ENCODE measurements at regions not wholly inside any gene's neighbourhood (a gene's known extent, or its start where the extent isn't known, plus 50 kb on each side); places are given as distances from the start of the nearest gene placed in this dataset.
A peak's percentile ranks its signal among the peaks of the same experiment; 100 is the strongest.

- intact Hi-C loops (cut with micrococcal nuclease), result no loop called here
- H3K36me3 Mint-ChIP-seq (ENCODE audit: low read depth), result no peaks in the 10 kb centered on the region
- H3K27ac Mint-ChIP-seq, result no peak overlapping the region
- no peak for DNase-seq (ENCODE audit: low spot score)
- H3K4me1 Mint-ChIP-seq (ENCODE audit: low read depth), result no peaks in the 10 kb centered on the region
- no peak overlapping the region for H3K4me3 Mint-ChIP-seq
- no peaks in the 10 kb centered on the region for H3K27me3 Mint-ChIP-seq (ENCODE audit: insufficient read depth)
- no peaks in the 10 kb centered on the region for H3K9me3 Mint-ChIP-seq
Observed at GRCh38 chr12:65643595-65644386, 180.5 kb upstream of the HMGA2 start.

GRCh38 chr12:65646127-65646643 is 178.1 kb upstream of the HMGA2 start:
- H3K36me3 Mint-ChIP-seq (ENCODE audit: low read depth), result no peaks in the 10 kb centered on the region
- intact Hi-C loops (cut with micrococcal nuclease), result no loop called here
- peaks cover 3% of the 10 kb centered on the region for H3K9me3 Mint-ChIP-seq
- H3K4me1 Mint-ChIP-seq (ENCODE audit: low read depth), result no peaks in the 10 kb centered on the region
- DNase-seq (ENCODE audit: low spot score), result no peak
- H3K27me3 Mint-ChIP-seq (ENCODE audit: insufficient read depth), result no peaks in the 10 kb centered on the region
- no peak overlapping the region for H3K4me3 Mint-ChIP-seq
- H3K27ac Mint-ChIP-seq, result no peak overlapping the region

GRCh38 chr12:65647074-65647473 is 177.2 kb upstream of the HMGA2 start:
- no peaks in the 10 kb centered on the region for H3K4me1 Mint-ChIP-seq (ENCODE audit: low read depth)
- no peak overlapping the region for H3K4me3 Mint-ChIP-seq
- H3K36me3 Mint-ChIP-seq (ENCODE audit: low read depth), result no peaks in the 10 kb centered on the region
- H3K27me3 Mint-ChIP-seq (ENCODE audit: insufficient read depth), result no peaks in the 10 kb centered on the region
- H3K9me3 Mint-ChIP-seq, result peaks cover 5% of the 10 kb centered on the region
- DNase-seq (ENCODE audit: low spot score), result no peak
- H3K27ac Mint-ChIP-seq, result no peak overlapping the region
- intact Hi-C loops (cut with micrococcal nuclease), result no loop called here

GRCh38 chr12:65648461-65648860 is 175.8 kb upstream of the HMGA2 start:
- Mint-ChIP-seq H3K27me3 (ENCODE audit: insufficient read depth) (no peaks in the 10 kb centered on the region), H3K36me3 (ENCODE audit: low read depth) (no peaks in the 10 kb centered on the region), H3K9me3 (peaks cover 5% of the 10 kb centered on the region), H3K27ac (no peak overlapping the region), H3K4me3 (no peak overlapping the region), H3K4me1 (ENCODE audit: low read depth) (no peaks in the 10 kb centered on the region)
- intact Hi-C loops (cut with micrococcal nuclease), result no loop called here
- DNase-seq (ENCODE audit: low spot score), result no peak

GRCh38 chr12:65649126-65649525 is 175.2 kb upstream of the HMGA2 start:
- Mint-ChIP-seq H3K9me3 (peaks cover 5% of the 10 kb centered on the region), H3K27me3 (ENCODE audit: insufficient read depth) (no peaks in the 10 kb centered on the region), H3K4me3 (no peak overlapping the region), H3K27ac (no peak overlapping the region), H3K4me1 (ENCODE audit: low read depth) (no peaks in the 10 kb centered on the region), H3K36me3 (ENCODE audit: low read depth) (no peaks in the 10 kb centered on the region)
- intact Hi-C loops (cut with micrococcal nuclease), result no loop called here
- no peak for DNase-seq (ENCODE audit: low spot score)

GRCh38 chr12:65651060-65651459 is 173.2 kb upstream of the HMGA2 start:
- no peaks in the 10 kb centered on the region for H3K4me1 Mint-ChIP-seq (ENCODE audit: low read depth)
- H3K9me3 Mint-ChIP-seq, result peaks cover 5% of the 10 kb centered on the region
- DNase-seq (ENCODE audit: low spot score), result no peak
- no peaks in the 10 kb centered on the region for H3K36me3 Mint-ChIP-seq (ENCODE audit: low read depth)
- H3K27me3 Mint-ChIP-seq (ENCODE audit: insufficient read depth), result no peaks in the 10 kb centered on the region
- H3K4me3 Mint-ChIP-seq, result no peak overlapping the region
- intact Hi-C loops (cut with micrococcal nuclease), result loop anchor here (10.0 kb wide), 1 partner anchor 406 kb away; no protein-coding TSS in a partner anchor
- no peak overlapping the region for H3K27ac Mint-ChIP-seq

GRCh38 chr12:65653321-65653720 is 171.0 kb upstream of the HMGA2 start:
- no peak for DNase-seq (ENCODE audit: low spot score)
- Mint-ChIP-seq H3K4me3 (no peak overlapping the region), H3K27me3 (ENCODE audit: insufficient read depth) (no peaks in the 10 kb centered on the region), H3K27ac (no peak overlapping the region), H3K9me3 (peaks cover 8% of the 10 kb centered on the region), H3K36me3 (ENCODE audit: low read depth) (no peaks in the 10 kb centered on the region), H3K4me1 (ENCODE audit: low read depth) (peaks cover 8% of the 10 kb centered on the region)
- intact Hi-C loops (cut with micrococcal nuclease), result loop anchor here (10.0 kb wide), 1 partner anchor 409 kb away; no protein-coding TSS in a partner anchor

- no peaks in the 10 kb centered on the region for H3K36me3 Mint-ChIP-seq (ENCODE audit: low read depth)
- no peak for DNase-seq (ENCODE audit: low spot score)
- intact Hi-C loops (cut with micrococcal nuclease), result loop anchor here (10.0 kb wide), 1 partner anchor 409 kb away; no protein-coding TSS in a partner anchor
- H3K4me3 Mint-ChIP-seq, result no peak overlapping the region
- peaks cover 8% of the 10 kb centered on the region for H3K4me1 Mint-ChIP-seq (ENCODE audit: low read depth)
- peaks cover 8% of the 10 kb centered on the region for H3K9me3 Mint-ChIP-seq
- H3K27me3 Mint-ChIP-seq (ENCODE audit: insufficient read depth), result no peaks in the 10 kb centered on the region
- no peak overlapping the region for H3K27ac Mint-ChIP-seq
Observed at GRCh38 chr12:65653946-65654629, 170.2 kb upstream of the HMGA2 start.

GRCh38 chr12:65655074-65655493 is 169.2 kb upstream of the HMGA2 start:
- intact Hi-C loops (cut with micrococcal nuclease), result loop anchor here (10.0 kb wide), 1 partner anchor 410 kb away; no protein-coding TSS in a partner anchor
- no peak for DNase-seq (ENCODE audit: low spot score)
- Mint-ChIP-seq H3K27me3 (ENCODE audit: insufficient read depth) (no peaks in the 10 kb centered on the region), H3K9me3 (peaks cover 8% of the 10 kb centered on the region), H3K27ac (no peak overlapping the region), H3K4me3 (no peak overlapping the region), H3K4me1 (ENCODE audit: low read depth) (peaks cover 8% of the 10 kb centered on the region), H3K36me3 (ENCODE audit: low read depth) (no peaks in the 10 kb centered on the region)

GRCh38 chr12:65656156-65656882 is 168.0 kb upstream of the HMGA2 start:
- H3K4me1 Mint-ChIP-seq (ENCODE audit: low read depth), result peaks cover 8% of the 10 kb centered on the region
- no peak for DNase-seq (ENCODE audit: low spot score)
- H3K9me3 Mint-ChIP-seq, result peaks cover 3% of the 10 kb centered on the region
- no peak overlapping the region for H3K4me3 Mint-ChIP-seq
- H3K36me3 Mint-ChIP-seq (ENCODE audit: low read depth), result no peaks in the 10 kb centered on the region
- intact Hi-C loops (cut with micrococcal nuclease), result loop anchor here (1.0 to 10.0 kb wide), 3 partner anchors 11 to 412 kb away; no protein-coding TSS in a partner anchor
- H3K27me3 Mint-ChIP-seq (ENCODE audit: insufficient read depth), result no peaks in the 10 kb centered on the region
- H3K27ac Mint-ChIP-seq, result peak overlapping the region; percentile 32

- DNase-seq (ENCODE audit: low spot score), result no peak
- Mint-ChIP-seq H3K27ac (peak overlapping the region; percentile 15), H3K4me3 (no peak overlapping the region), H3K4me1 (ENCODE audit: low read depth) (peaks cover 8% of the 10 kb centered on the region), H3K9me3 (peaks cover 3% of the 10 kb centered on the region), H3K27me3 (ENCODE audit: insufficient read depth) (no peaks in the 10 kb centered on the region), H3K36me3 (ENCODE audit: low read depth) (no peaks in the 10 kb centered on the region)
- intact Hi-C loops (cut with micrococcal nuclease), result loop anchor here (1.0 to 10.0 kb wide), 3 partner anchors 10 to 412 kb away; no protein-coding TSS in a partner anchor
Observed at GRCh38 chr12:65656891-65657351, 167.4 kb upstream of the HMGA2 start.

GRCh38 chr12:65657635-65658034 is 166.6 kb upstream of the HMGA2 start:
- Mint-ChIP-seq H3K9me3 (peaks cover 3% of the 10 kb centered on the region), H3K4me1 (ENCODE audit: low read depth) (peaks cover 8% of the 10 kb centered on the region), H3K4me3 (no peak overlapping the region), H3K36me3 (ENCODE audit: low read depth) (no peaks in the 10 kb centered on the region), H3K27ac (no peak overlapping the region), H3K27me3 (ENCODE audit: insufficient read depth) (no peaks in the 10 kb centered on the region)
- intact Hi-C loops (cut with micrococcal nuclease), result loop anchor here (2.0 to 10.0 kb wide), 2 partner anchors 99 to 413 kb away; no protein-coding TSS in a partner anchor
- DNase-seq (ENCODE audit: low spot score), result no peak
